SU-DHL-6 (cell line): ENCODE measurements at regions not wholly inside any gene's neighbourhood (a gene's known extent, or its start where the extent isn't known, plus 50 kb on each side); places are given as distances from the start of the nearest gene placed in this dataset.

Source experiments
- EZH2phosphoT487 ChIP-seq: fragments of 200-600 bp; sonication (generic), shearing (Covaris generic); conservative IDR thresholded peaks from 2 replicates; pipeline ENCODE4 v1.6.1; 2018; ENCODE audit warnings: mild to moderate bottlenecking, antibody characterized with exemption, low read length, moderate library complexity, mixed read lengths
- TF ChIP-seq, protein P1 (sequence below): fragments of 200-600 bp; sonication (generic); IDR thresholded peaks from one replicate; pipeline ENCODE4 v1.5.1; 2017; ENCODE audit warnings: antibody characterized with exemption, mild to moderate bottlenecking, low read length, moderate library complexity; ENCODE audit not compliant: insufficient read depth, poor library complexity, severe bottlenecking

DNA sequence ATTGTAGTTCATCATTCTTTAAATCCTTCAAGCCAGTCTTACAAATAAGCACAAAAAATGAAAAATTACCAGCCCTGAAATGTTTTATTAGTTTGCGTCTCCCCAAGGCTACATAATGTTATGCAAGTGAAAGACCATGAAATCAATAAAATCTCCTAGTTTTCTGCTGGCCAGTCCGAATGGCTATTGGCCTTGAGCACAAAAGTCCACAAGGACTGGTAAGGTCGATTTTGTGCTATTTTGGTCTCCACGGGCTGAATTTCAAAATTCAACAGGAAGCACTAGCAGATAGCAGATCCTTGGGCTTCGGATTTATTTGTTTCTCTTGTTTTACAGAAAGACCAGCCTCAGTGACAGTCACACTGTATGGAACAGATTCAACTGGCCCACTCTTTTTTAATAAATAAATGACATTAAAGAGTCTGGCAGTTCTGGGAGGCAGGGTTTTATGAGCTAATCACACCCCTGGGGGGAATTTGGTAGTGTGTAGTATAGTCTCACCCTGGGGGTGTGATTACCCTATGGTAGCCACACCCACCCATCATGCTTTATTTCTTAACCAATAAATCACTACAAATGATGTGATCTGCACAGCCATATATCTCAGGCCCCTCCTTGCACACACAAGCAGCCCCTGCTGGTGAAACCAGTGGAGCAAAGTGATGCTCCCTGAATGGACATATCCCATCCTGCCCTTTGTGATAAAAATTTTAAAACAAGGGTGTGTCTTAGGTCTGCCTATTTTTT is 51.1 kb upstream of the TMEM33 start:
- TF ChIP-seq EZH2phosphoT487 = no peak
- TF ChIP-seq, protein P1, sequence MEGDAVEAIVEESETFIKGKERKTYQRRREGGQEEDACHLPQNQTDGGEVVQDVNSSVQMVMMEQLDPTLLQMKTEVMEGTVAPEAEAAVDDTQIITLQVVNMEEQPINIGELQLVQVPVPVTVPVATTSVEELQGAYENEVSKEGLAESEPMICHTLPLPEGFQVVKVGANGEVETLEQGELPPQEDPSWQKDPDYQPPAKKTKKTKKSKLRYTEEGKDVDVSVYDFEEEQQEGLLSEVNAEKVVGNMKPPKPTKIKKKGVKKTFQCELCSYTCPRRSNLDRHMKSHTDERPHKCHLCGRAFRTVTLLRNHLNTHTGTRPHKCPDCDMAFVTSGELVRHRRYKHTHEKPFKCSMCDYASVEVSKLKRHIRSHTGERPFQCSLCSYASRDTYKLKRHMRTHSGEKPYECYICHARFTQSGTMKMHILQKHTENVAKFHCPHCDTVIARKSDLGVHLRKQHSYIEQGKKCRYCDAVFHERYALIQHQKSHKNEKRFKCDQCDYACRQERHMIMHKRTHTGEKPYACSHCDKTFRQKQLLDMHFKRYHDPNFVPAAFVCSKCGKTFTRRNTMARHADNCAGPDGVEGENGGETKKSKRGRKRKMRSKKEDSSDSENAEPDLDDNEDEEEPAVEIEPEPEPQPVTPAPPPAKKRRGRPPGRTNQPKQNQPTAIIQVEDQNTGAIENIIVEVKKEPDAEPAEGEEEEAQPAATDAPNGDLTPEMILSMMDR = no peak
